Panc1 (cell line): ENCODE measurements at regions not wholly inside any gene's neighbourhood (a gene's known extent, or its start where the extent isn't known, plus 50 kb on each side); places are given as distances from the start of the nearest gene placed in this dataset.

Source experiments
- ATAC-seq: fragments of 200-7000 bp; cut with Tn5 transposase; 2 replicates; pipeline ENCODE4 v1.9.1; 2020; ENCODE audit warnings: mild to moderate bottlenecking, moderate library complexity
- BruUV-seq: library from RNA; stranded (reverse); fragments of 400-500 nt; replicated peaks from 2 replicates; lab custom pipeline; 2021; lab: Mats Ljungman, UMichigan
- CTCF ChIA-PET: fragments of 300-600 bp; sonication (Branson Sonifier 250); formaldehyde crosslinking; loops from one replicate; lab custom pipeline; 2022; ENCODE audit warnings: antibody characterized with exemption; lab: Charles Lee
- POLR2A ChIA-PET: fragments of 300-600 bp; sonication (Branson Sonifier 250); formaldehyde crosslinking; loops from one replicate; lab custom pipeline; 2022; ENCODE audit warnings: antibody characterized with exemption; lab: Charles Lee
- DNase-seq: peaks from one replicate; pipeline ENCODE4 v3.0.0-alpha.2; 2010; ENCODE audit warnings: low read depth, low spot score
- H3K27ac ChIP-seq: 2 replicates; pipeline ENCODE4 v1.5.1; 2011; ENCODE audit warnings: mild to moderate bottlenecking, low read length, inconsistent platforms
- H3K27me3 ChIP-seq: fragments of 200-500 bp; sonication (Bioruptor generic); 2 replicates; pipeline ENCODE4 v1.6.0; 2014; ENCODE audit warnings: low read length, inconsistent platforms; ENCODE audit not compliant: control insufficient read depth, insufficient read depth
- H3K36me3 ChIP-seq: fragments of 200-500 bp; sonication (Bioruptor generic); 2 replicates; pipeline ENCODE4 v1.5.1; 2014; ENCODE audit warnings: inconsistent platforms, mild to moderate bottlenecking, low read length, moderate library complexity; ENCODE audit not compliant: control insufficient read depth, insufficient read depth
- H3K4me1 ChIP-seq: 2 replicates; pipeline ENCODE4 v1.5.1; 2011; ENCODE audit warnings: inconsistent platforms, mild to moderate bottlenecking, low read length, moderate library complexity; ENCODE audit not compliant: control insufficient read depth, insufficient read depth
- H3K4me3 ChIP-seq, 2 experiments: 2 replicates each; pipeline ENCODE4 v1.5.1; 2011 to 2012; ENCODE audit warnings: low read depth in 2 of 2, low read length in 2 of 2, mild to moderate bottlenecking in 2 of 2, inconsistent platforms in 1 of 2, moderate library complexity in 1 of 2
- H3K9me3 ChIP-seq: fragments of 200-500 bp; sonication (Bioruptor generic); 2 replicates; pipeline ENCODE4 v1.5.1; 2014; ENCODE audit warnings: low read depth, mild to moderate bottlenecking, inconsistent platforms, low read length, moderate library complexity; ENCODE audit not compliant: control insufficient read depth, insufficient read depth
- CTCF ChIP-seq: fragments of 450-650 bp; IDR thresholded peaks from 2 replicates; pipeline ENCODE4 v1.5.1; 2017; ENCODE audit warnings: mild to moderate bottlenecking
- POLR2AphosphoS5 ChIP-seq: IDR thresholded peaks from 2 replicates; pipeline ENCODE4 v1.6.1; 2012; ENCODE audit warnings: mild to moderate bottlenecking, low read depth, low read length, moderate library complexity
- REST ChIP-seq, 2 experiments: IDR thresholded peaks; 2 replicates each; pipeline ENCODE4 v1.6.1; 2011 to 2012; ENCODE audit warnings: low read depth in 2 of 2, control low read depth in 1 of 2, low read length in 1 of 2, mild to moderate bottlenecking in 1 of 2, moderate library complexity in 1 of 2; ENCODE audit not compliant: insufficient read depth in 1 of 2
- SIN3A ChIP-seq: IDR thresholded peaks from 2 replicates; pipeline ENCODE4 v1.6.1; 2012; ENCODE audit warnings: low read depth, mild to moderate bottlenecking, low read length, moderate library complexity, borderline replicate concordance; ENCODE audit not compliant: insufficient read depth
- TCF7L2 ChIP-seq: IDR thresholded peaks from 2 replicates; pipeline ENCODE4 v1.6.1; 2011; ENCODE audit warnings: mild to moderate bottlenecking, low read depth, low read length, inconsistent platforms
- in situ Hi-C: cut with HindIII; loops from 2 replicates; pipeline ENCODE4 v1.10.0; 2016; ENCODE audit warnings: low sequenced_read_pairs, low pct_unique_long_range_greater_than_20kb
- intact Hi-C: fragments of 100-400 bp; cut with micrococcal nuclease; formaldehyde crosslinking; loops from one replicate; pipeline ENCODE4 v1.10.0; 2022; ENCODE audit not compliant: unreplicated experiment

- BruUV-seq = no TSS peak
- in situ Hi-C loops (no loop called here), intact Hi-C loops (no loop called here)
- Histone ChIP-seq H3K9me3 (no peaks in the 10 kb centered on the region), H3K4me3 (no peak overlapping the region), H3K36me3 (no peaks in the 10 kb centered on the region), H3K27ac (no peak overlapping the region), H3K4me1 (no peaks in the 10 kb centered on the region), H3K27me3 (no peaks in the 10 kb centered on the region)
- DNase-seq (no peak), ATAC-seq (no peak)
- CTCF ChIA-PET = no interaction called here
- no peak for TF ChIP-seq TCF7L2
- no peak for TF ChIP-seq POLR2AphosphoS5
- no peak for TF ChIP-seq SIN3A
- TF ChIP-seq CTCF = no peak
- TF ChIP-seq REST (IDR thresholded peaks at IDR 0.05; ENCODE audit: insufficient read depth in 1 of 2, low read depth in 2 of 2, low read length in 1 of 2) = no peak
- POLR2A ChIA-PET = no interaction called here
These were observed 481.9 kb upstream of the SETBP1 start for GRCh38 chr18:44198612-44199284.

GRCh38 chr18:44213293-44213692, 467.4 kb upstream of the SETBP1 start:
- Histone ChIP-seq H3K27ac (no peak overlapping the region), H3K36me3 (no peaks in the 10 kb centered on the region), H3K27me3 (no peaks in the 10 kb centered on the region), H3K4me3 (no peak overlapping the region), H3K4me1 (no peaks in the 10 kb centered on the region), H3K9me3 (no peaks in the 10 kb centered on the region)
- CTCF ChIA-PET = no interaction called here
- intact Hi-C loops (no loop called here), in situ Hi-C loops (no loop called here)
- BruUV-seq = no TSS peak
- ATAC-seq (no peak), DNase-seq (no peak)
- no peak for TF ChIP-seq REST (IDR thresholded peaks at IDR 0.05; ENCODE audit: insufficient read depth in 1 of 2, low read depth in 2 of 2, low read length in 1 of 2)
- TF ChIP-seq TCF7L2 = no peak
- TF ChIP-seq SIN3A = no peak
- no peak for TF ChIP-seq POLR2AphosphoS5
- TF ChIP-seq CTCF = no peak
- POLR2A ChIA-PET = no interaction called here
